ENCODE measurements at regions not wholly inside any gene's neighbourhood (a gene's known extent, or its start where the extent isn't known, plus 50 kb on each side); places are given as distances from the start of the nearest gene placed in this dataset.

- TF ChIP-seq CTCF (conservative IDR thresholded peaks at IDR 0.05; ENCODE audit: low read depth, low read length), result no peak
- no peak for TF ChIP-seq POLR2A (IDR thresholded peaks at IDR 0.05; ENCODE audit: low read depth, low read length)
- TF ChIP-seq MAFK (IDR thresholded peaks at IDR 0.05; ENCODE audit: low read depth, low read length), result no peak
- no peak for TF ChIP-seq CHD1 (IDR thresholded peaks at IDR 0.05; ENCODE audit: low read depth, low read length)
- TF ChIP-seq USF2 (IDR thresholded peaks at IDR 0.05; ENCODE audit: low read depth, low read length), result no peak
- no peak for TF ChIP-seq MAZ (IDR thresholded peaks at IDR 0.05; ENCODE audit: borderline replicate concordance, low read depth, low read length)
- no peak for TF ChIP-seq RFX5 (IDR thresholded peaks at IDR 0.05; ENCODE audit: low read depth, low read length)
- no peak for TF ChIP-seq SMC3 (IDR thresholded peaks at IDR 0.05; ENCODE audit: low read depth, low read length)
- no peak for TF ChIP-seq RAD21 (IDR thresholded peaks at IDR 0.05; ENCODE audit: low read length)
- no peak for TF ChIP-seq MXI1 (IDR thresholded peaks at IDR 0.05; ENCODE audit: borderline replicate concordance, low read depth, low read length)
- no peak for TF ChIP-seq FOS (IDR thresholded peaks at IDR 0.05; ENCODE audit: low read depth, low read length)
Observed at GRCh38 chr7:20927976-20928375, 141.3 kb upstream of the SP8 start.
